ENCODE measurements at regions not wholly inside any gene's neighbourhood (a gene's known extent, or its start where the extent isn't known, plus 50 kb on each side); places are given as distances from the start of the nearest gene placed in this dataset.
"Not testable (repeated sequence)": the region's sequence is repeated elsewhere in the genome, so short reads cannot be mapped to it uniquely, and the experiment has no call there.

DNA sequence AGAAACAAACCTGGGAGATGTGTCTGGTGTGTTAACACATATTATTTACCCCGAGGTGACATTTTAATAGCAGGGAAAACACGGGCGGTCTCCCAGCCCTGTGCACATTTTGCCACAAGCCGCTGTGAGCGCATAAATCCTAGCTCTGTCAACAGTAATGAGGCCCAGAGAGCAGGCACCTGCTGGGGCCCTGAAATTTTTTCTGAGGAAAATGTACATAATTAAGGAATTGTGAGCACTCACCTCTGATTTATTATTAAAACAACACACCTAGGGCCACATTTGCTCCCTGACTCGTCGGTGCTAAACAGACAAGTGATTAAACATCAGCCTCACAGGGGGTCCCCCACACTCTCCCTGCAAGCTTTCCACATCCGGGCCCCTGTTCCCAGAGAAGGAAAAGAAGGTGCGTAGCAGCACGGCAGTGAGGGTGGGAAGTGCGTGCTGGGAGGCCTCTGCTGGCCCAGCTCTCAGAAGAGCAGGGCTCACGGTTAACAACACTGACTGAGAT is 616.3 kb downstream of the UQCRFS1 start:
- DNase-seq (ENCODE audit: low spot score): no peak

DNA sequence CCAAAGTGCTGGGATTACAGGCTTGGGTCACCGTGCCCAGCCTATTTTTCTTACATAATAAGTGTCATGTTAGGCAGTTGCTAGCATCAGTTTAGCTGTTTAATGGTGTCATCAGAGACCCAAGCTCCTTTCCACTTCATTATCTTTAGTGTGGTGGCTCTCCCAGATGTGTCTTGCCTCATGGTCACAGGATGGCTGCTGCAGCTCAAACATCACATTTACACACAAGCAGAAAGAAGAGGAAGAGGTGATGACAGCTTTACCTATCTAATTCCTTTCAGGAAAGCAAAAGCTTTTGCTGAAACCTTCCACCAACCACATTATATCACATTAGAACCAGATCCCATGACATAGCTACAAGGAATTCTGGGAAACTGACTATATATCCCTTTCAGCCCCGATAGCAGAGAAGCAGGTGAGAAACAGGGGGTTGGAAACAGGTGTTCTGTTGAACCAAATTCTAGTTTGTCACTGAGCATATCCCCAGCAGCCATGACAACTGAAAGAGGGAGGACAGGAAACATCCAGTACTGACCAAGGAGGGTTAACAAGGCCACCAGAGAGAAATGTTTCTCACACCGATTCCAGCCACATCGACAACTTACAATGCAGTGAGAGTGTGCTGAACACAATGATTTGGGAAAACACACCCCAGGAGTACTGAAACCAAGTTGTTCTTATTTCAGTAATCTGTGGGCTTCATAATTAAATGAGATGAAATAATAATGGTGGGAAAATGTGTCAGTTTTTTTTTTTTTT is 617.0 kb downstream of the UQCRFS1 start:
- DNase-seq (ENCODE audit: low spot score): no peak

DNA sequence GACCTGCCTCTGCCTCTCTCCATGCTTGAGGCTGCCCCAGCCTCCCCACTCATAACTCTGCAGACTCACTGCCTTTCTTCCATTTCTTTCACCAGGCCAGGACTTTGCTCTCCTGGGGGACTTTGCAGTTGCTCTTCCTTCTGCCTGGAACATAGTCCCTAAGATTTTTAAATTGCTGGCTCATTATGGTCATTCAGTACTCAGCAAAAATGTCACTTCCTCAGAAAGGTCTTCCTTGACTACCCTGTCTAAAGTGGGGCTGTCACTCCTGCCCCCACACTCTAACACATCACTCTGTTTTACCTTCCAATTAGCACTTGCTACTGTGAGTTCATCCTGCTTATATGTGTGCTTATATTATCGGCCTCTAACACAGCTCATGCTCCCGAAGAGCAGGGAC is 618.2 kb downstream of the UQCRFS1 start:
- no peak for DNase-seq (ENCODE audit: low spot score)

DNA sequence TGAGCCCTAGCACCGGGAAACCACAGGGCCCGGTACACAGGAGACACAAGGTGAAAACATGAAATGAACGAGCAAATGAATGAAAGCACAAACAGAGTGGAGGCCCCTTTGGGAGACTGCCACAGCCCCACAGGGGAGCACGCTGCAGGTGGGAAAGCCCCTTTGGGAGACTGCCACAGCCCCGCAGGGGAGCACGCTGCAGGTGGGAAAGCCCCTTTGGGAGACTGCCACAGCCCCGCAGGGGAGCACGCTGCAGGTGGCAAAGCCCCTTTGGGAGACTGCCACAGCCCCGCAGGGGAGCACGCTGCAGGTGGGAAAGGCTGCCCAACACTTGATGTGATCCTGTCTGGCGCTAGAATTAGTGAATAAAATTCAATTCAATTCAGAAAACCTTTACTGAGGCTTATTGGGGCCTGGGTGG is 623.0 kb downstream of the UQCRFS1 start:
- not testable (repeated sequence) for DNase-seq (ENCODE audit: low spot score)

DNA sequence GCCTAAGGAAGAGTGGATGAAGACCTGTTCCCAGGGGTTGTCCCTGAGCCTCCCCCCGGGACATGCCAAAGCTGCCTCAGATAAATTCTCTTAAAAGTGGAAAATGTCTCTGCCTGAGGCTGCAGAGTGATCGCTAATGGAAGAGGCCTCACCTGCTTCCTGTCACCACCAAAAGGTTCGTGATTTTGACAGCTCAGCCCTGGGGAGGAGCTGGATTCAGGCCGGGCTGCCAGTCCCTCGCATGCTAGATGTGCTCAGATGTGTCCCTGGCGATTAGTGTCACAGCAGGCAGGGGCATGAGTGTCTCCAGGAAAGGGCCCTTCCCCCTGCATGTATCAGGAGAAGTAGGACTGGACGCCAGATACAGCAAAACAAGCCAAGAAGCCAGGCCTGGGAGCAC is 626.5 kb downstream of the UQCRFS1 start:
- DNase-seq (ENCODE audit: low spot score): no peak

DNA sequence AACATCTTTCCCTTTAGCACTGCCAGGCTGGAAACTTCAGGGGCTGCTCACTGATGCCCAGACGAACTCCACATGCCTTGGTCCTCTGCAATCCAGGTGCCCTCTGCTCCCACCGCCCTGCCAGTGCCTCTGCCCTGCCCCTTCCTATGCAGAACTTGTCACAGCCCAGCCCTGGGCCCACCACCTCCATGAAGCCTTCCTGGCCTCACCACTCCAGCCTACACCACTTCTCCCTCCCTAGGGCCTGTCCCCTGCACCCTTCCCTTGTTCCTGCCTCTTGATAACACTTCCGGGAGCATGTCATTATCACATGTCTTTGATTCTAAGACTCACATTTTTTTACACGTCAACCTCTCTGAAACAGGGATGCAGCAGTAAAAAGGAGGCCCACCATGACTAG is 627.2 kb downstream of the UQCRFS1 start:
- DNase-seq (ENCODE audit: low spot score): no peak

DNA sequence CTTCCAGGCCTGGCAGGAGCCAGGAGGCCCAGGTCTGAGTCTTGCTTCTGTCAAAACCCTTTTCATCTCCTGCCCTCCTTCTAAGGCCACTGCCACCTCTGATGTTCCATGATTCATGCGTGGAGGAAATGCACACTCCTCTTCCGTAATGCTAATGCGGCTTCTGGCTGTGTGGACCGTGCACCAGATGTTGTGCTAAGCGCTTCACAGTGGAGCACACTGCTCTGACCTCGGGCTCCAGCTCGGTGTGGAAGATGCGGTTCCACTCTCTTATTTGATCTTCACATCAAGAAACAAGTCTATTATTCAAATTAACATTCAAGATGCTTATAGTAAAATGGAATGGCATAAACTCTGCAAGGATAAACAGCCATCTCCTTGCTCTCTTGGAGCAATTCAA is 629.2 kb downstream of the UQCRFS1 start:
- no peak for DNase-seq (ENCODE audit: low spot score)

DNA sequence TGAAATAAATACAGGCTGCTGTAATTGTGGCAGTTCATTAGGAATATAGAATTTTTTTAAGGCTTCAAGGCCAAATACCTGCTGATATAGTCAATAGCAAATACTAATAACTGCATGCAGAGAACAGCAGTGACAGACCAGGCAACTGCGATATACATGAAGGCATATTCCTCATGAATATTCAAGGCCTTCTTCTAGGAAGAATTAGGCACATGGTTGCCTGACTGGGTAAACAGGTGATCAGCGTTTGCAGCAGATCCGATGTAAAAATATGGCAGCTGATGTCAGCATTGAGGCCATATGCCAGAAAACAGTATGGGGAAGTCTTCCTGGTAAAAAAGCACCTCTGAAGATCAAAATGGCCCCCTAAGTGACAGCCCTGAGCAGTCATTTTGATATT is 629.7 kb downstream of the UQCRFS1 start:
- DNase-seq (ENCODE audit: low spot score): no peak

DNA sequence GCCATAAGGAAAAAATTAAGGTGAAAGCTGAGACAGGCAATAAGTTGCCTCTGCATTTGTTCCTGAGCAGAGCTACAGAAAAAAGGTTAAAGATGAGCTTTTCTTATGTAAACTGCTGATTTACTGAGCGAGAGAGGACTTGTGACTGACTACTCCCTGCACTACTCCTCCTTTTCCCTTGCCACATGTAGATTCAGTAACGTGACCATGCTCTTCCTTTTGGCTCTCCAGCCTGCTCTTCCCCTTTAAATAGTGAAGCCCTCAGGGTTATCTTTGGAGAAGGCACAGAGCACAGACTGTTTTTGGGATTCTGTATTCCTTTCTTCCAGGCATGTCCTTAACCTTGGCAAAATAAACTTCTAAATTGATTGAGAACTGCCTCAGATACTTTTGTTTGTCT is 630.2 kb downstream of the UQCRFS1 start:
- no peak for DNase-seq (ENCODE audit: low spot score)

DNA sequence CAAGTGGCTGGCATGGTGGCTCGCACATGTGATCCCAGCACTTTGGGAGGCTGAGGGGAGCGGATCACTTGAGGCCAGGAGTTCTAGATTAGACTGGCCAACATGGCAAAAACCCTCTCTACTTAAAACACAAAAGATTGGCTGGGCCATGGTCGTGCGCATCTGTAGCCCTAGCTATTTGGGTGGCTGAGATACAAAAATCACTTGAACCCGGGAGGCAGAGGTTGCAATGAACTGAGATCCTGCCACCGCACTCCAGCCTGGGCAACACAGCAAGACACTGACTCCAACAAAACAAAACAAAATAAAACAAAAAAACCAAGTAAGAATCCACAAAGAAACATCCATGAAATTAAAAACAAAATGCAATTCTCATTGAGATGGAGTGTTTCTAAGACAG is 630.6 kb downstream of the UQCRFS1 start:
- no peak for DNase-seq (ENCODE audit: low spot score)

DNA sequence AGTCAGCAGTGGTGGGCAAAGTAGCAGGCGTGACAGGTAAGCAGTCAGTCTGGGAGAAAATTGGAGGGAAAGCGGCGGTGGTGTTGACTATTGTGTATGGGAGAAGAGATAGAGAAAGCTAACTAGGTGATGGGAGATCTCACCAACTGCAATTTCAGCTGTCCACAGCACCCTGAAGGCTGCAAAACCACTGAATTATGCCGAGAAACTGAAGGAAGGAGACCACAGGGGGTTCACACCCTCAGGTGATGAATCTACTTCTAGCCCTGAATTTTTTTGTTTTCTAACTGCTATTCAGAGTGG is 631.5 kb downstream of the UQCRFS1 start:
- no peak for DNase-seq (ENCODE audit: low spot score)

DNA sequence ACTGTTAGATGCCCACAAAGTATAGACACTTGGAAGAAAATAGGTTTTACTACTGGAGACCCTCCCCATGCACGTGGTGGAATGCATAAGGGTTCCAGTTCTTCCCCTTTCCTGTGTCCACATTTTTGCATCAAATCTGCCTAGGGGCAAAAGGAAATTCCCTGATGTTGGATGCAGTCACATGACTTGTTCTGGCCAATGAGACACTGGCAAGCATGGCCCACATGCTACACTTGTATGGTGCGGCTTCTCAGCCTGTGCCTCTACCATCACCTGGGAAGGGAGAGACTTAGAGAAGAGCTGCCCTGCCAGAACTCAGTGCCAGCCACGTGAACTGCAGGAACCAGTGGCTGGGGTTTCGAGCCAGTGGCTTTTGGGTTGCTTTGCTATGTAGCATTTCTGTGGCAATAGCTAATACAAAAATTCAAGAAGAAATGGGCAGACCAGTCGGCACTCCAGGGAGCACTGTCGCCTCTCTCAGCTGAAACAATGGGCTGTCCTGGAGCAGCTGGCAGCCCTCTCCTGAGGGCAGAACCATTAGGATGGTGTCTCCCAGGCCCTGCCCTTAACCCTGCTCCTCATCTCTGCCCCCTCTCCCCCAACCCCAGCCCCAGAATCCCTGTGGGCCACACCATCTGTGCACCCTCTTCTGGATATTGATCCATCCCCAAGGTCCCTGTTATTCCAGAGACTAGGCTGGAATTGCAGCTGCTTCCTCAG is 634.0 kb downstream of the UQCRFS1 start:
- DNase-seq (ENCODE audit: low spot score): no peak

DNA sequence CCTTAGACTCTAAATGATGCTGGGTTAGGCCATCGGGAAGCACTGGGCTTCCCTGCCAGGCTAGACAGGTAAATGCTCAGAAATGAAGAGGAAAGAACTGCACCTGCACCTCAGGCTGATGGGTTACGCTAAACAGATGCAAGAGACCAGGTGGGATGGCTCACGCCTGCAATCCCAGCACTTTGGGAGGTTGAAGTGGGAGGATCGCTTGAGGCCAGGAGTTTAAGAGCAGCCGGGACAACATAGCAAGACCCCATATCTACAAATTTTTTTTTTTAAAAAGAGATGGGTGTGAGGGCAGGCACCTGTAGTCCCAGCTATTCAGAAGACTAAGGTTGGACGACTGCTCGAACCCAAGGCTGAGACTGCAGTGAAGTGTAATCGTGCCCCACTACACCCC is 634.7 kb downstream of the UQCRFS1 start:
- no peak for DNase-seq (ENCODE audit: low spot score)

DNA sequence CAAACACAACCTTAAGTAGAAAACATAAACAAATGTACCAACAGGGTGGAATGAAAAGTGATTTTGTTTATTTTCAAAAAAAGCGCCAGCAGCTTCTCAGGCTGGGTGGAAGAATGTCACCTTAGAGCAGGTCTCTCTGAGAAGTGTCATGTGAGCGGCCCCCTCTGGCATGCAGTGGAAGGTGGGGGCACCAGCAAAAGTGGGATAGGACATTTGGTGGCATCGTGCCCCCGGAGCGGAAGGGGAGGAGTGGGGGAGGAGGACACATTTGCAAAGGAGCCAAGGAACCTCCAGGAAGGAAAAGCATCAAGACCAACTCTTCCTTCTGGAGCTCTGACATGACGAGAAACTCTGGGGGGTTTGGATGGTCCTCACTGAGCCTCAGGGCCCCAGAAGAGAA is 635.3 kb downstream of the UQCRFS1 start:
- no peak for DNase-seq (ENCODE audit: low spot score)

DNA sequence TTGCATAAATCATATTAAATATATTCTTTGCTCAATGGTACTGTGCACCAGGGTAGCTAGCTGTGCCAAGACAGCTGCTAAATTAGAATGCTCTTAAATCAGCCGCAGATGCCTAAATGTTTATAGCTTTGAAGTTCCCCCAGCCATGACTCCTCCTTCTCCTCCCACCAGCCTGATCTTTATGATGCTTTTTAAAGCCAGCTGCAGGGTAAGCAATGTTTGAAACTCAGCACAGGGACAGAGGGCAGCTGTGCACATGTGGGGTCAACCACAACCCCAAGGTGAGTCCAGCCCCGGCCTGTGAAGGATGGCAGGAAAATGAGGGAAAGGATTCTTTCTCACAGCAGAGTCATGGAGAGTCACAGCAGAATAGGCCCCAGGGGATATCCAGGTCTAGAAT is 635.7 kb downstream of the UQCRFS1 start:
- DNase-seq (ENCODE audit: low spot score): no peak

DNA sequence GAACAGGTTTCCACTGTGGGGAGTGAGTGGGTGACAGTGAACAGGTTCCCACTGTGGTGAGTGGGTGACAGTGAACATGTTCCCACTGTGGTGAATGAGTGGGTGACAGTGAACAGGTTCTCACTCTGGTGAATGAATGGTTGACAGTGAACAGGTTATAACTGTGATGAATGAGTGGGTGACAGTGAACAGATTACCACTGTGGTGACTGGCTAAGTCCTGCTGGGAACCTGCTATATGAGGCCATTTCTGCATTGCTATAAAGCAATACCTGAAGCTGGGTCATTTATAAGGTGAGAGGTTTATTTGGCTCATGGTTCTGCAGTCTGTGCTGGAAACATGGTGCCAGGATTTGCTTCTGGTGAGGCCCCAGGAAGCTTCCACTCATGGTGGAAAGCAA is 637.1 kb downstream of the UQCRFS1 start:
- DNase-seq (ENCODE audit: low spot score): no peak

DNA sequence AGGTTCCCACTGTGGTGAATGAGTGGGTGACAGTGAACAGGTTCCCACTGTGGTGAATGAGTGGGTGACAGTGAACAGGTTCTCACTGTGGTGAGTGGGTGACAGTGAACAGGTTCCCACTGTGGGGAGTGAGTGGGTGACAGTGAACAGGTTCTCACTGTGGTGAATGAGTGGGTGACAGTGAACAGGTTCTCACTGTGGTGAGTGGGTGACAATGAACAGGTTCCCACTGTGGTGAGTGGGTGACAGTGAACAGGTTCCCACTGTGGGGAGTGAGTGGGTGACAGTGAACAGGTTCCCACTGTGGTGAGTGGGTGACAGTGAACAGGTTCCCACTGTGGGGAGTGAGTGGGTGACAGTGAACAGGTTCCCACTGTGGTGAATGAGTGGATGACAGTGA is 637.6 kb downstream of the UQCRFS1 start:
- DNase-seq (ENCODE audit: low spot score): not testable (repeated sequence)

DNA sequence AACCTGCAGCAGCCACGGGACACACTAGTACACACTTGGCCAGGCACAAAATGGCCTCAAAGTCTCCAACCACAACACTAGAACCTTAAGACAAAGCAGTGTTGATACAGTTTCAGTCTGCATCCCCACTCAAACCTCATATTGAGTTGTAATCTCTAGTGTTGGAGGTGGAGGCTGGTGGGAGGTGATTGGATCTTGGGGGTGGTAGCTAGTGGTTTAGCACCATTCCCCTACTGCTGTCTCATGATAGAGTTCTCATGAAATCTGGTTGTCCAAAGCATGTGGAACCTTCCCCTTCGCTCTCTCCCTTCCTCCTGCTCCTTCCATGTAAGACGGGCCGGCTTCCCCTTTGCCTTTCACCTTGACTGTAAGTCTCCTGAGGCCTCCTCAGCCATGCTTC is 638.7 kb downstream of the UQCRFS1 start:
- no peak for DNase-seq (ENCODE audit: low spot score)

DNA sequence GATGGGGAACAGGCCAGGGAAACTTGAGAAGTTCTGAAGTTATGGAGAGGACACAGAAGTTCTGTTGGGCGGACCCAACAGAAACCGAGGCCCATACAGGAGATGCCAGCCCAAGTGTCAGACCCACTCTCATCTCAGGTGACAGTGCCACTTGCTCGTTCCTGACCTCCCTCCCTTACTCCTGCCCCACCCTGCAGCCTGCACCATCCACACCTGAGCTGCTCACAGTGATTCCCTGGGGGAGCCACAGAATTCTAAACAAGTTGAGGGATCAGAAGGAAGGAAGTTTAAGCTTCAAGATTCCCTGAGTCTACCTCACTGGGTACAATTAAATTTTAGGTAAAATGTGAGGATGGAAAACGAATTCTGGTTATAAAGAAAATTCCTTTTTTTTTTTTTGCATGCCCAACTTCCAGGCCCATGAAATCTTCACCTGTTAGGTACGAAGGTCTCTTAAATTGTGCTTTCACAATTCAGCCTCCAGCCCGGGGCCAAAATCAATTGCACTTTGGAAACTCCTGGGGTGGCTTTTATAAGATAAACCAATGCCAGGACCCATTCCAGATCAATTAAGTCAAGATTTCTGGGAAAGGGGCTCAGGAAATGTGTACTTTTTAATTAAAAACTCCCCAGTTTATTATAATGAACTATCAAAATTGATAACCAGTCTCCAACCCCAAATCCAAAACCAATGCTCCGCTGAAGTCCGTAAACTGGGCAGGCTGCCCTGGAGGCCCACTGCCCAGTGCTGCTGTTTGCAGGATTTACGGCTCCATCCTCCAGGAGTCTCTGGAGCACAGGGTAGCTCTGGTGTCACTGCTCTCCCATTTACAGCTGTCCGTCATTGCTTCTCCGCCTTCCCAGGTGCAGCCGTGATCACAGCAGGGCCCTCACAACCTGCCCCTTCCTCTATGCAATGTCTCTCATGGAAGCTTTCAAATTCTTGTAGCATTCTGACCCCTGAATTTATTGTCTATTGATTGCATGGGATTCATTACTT is 643.5 kb downstream of the UQCRFS1 start:
- DNase-seq (ENCODE audit: low spot score): no peak

DNA sequence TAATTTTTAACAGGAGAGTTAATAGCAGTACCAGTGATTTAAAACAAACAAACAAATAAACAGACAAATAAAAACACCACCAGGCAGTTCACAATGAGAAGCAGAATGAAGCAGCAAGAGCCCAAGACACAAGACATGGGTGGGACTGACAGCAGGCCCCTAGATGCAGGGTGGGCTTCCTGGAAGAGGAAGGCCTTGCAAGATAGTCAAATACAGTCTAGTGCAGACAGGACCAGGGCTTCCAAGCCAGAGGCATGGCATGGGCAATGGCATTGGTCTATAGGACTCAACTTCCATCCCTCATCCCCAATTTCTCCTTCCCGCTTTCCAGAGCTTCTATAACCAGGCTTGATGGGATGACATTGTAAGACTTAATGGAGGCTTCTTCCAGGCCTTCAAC is 645.1 kb downstream of the UQCRFS1 start:
- DNase-seq (ENCODE audit: low spot score): no peak

DNA sequence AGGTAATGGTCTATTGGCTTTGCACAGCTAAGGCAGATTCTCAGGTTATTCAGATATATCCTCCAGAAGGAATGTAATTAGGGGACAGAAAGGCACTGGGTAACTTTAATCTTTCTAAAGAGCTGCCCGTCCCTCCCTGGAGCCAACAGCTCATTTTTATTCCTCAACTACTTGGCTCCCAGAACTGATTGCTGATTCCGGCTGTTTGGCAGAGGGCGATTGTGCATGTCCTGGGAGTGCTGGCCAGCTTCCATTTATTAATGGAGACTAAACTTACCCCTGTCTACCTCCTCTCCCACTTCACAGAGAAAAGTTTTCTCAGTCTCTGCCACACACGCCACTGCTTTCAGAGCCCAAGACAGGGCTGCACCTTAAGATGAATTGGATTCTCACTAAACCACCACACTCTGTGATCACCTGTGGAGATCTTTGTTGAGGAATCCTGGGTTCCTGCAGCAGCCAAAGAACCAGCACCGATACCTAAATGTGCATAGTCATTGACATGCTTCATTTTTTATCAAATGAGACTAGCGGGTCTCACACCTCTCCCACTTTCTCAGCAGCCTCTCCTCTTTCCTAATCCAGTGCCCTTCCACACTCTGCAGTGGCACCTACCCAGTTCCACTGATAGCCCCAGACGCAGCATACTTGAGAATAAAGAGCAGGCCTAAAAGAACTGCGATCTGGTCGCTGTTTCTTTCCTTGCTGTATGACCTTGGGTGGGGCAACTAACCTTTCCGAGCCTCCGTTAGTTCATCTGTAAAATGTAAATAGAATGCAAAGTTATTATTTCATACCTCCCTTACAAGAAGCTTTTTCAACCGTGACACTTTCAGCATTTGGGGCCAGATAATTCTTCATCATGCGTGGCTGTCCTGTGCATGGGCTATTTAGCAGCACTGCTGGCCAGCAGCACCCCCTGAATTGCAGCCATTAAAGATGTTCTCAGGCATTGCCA is 648.7 kb downstream of the UQCRFS1 start:
- no peak for DNase-seq (ENCODE audit: low spot score)
